Activated naive CD8-positive, alpha-beta T cell treated with anti-CD3 and anti-CD28 coated beads, Interleukin-2, amount 50 U/mL, for 24 hours (primary cell): ENCODE measurements at regions not wholly inside any gene's neighbourhood (a gene's known extent, or its start where the extent isn't known, plus 50 kb on each side); places are given as distances from the start of the nearest gene placed in this dataset.
"Not testable (repeated sequence)": the region's sequence is repeated elsewhere in the genome, so short reads cannot be mapped to it uniquely, and the experiment has no call there.

Experiments
- ATAC-seq: fragments of 150-1000 bp; cut with Tn5 transposase; one replicate; pipeline ENCODE4 v1.10.0; 2021
- DNase-seq: peaks from one replicate; pipeline ENCODE4 v3.0.0; 2021
- H3K27ac Mint-ChIP-seq: one replicate; pipeline ENCODE4 v1.8.0; 2021; ENCODE audit warnings: mild to moderate bottlenecking, mixed read lengths
- H3K27me3 Mint-ChIP-seq: one replicate; pipeline ENCODE4 v1.8.0; 2021; ENCODE audit warnings: mixed read lengths
- H3K36me3 Mint-ChIP-seq: one replicate; pipeline ENCODE4 v1.8.0; 2021; ENCODE audit warnings: low read depth, mixed read lengths
- H3K4me1 Mint-ChIP-seq: one replicate; pipeline ENCODE4 v1.8.0; 2021; ENCODE audit warnings: mixed read lengths
- H3K4me3 Mint-ChIP-seq: one replicate; pipeline ENCODE4 v1.8.0; 2021; ENCODE audit warnings: mild to moderate bottlenecking, moderate library complexity, mixed read lengths
- H3K9me3 Mint-ChIP-seq: one replicate; pipeline ENCODE4 v1.8.0; 2021; ENCODE audit warnings: mixed read lengths

- Mint-ChIP-seq H3K4me3 (no peak overlapping the region), H3K4me1 (no peaks in the 10 kb centered on the region), H3K9me3 (no peaks in the 10 kb centered on the region), H3K36me3 (no peaks in the 10 kb centered on the region), H3K27ac (no peak overlapping the region), H3K27me3 (no peaks in the 10 kb centered on the region)
- ATAC-seq (no peak), DNase-seq (no peak)
Observed at GRCh38 chr10:64745565-64745964, 1224.4 kb downstream of the REEP3 start.

DNA sequence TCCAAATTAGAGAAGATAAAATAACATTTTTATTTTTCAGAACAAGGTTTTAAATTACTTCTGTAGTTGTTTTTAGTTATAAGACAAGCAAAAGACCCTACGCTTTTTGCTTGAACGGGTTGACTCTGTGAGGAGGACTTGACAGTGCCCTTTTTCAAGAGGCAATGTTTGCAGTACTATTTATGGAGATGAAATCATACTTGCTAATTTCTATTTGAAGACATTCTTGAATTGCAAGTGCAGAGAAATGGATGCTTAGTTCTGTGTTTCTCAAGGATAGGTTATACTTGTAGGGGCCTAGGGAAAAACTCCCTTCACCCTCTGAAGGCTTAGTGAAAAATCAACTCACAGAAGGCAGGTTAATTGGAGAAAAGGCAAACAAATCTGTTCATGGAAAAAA lies 1229.5 kb downstream of the REEP3 start:
- Mint-ChIP-seq H3K4me3 (no peak overlapping the region), H3K9me3 (peaks cover 5% of the 10 kb centered on the region), H3K27ac (no peak overlapping the region), H3K36me3 (no peaks in the 10 kb centered on the region), H3K4me1 (no peaks in the 10 kb centered on the region), H3K27me3 (no peaks in the 10 kb centered on the region)
- ATAC-seq (no peak), DNase-seq (no peak)

DNA sequence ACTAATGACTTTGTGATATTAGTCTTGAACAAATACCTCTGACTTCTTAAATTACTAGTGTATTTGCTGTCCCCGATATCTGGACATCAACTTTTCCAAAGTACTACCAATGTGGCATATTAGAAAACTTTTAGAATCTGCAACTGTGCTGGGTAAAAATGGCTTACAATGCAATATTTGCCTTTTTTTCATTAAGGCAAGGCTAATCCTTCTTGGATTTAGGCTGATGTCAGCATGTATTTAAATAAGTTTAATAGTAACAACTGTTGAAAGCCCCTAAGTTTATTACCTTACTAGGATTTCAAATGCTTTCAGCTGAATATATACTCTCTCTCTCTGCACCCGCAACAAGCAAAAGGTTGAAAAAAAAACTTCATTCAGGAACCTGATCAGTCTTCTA lies 1232.3 kb downstream of the REEP3 start:
- DNase-seq (no peak), ATAC-seq (no peak)
- Mint-ChIP-seq H3K27me3 (no peaks in the 10 kb centered on the region), H3K9me3 (peaks cover 5% of the 10 kb centered on the region), H3K4me1 (no peaks in the 10 kb centered on the region), H3K36me3 (no peaks in the 10 kb centered on the region), H3K4me3 (no peak overlapping the region), H3K27ac (no peak overlapping the region)

- Mint-ChIP-seq H3K4me3 (no peak overlapping the region), H3K27ac (no peak overlapping the region)
Observed at GRCh38 chr10:64760371-64760770, 1239.2 kb downstream of the REEP3 start.

GRCh38 chr10:64762861-64763260 lies 1241.7 kb downstream of the REEP3 start:
- no peaks in the 10 kb centered on the region for H3K9me3 Mint-ChIP-seq
- DNase-seq (no peak), ATAC-seq (no peak)
- H3K4me1 Mint-ChIP-seq = no peaks in the 10 kb centered on the region
- H3K27ac Mint-ChIP-seq = no peak overlapping the region
- no peaks in the 10 kb centered on the region for H3K27me3 Mint-ChIP-seq
- H3K36me3 Mint-ChIP-seq = no peaks in the 10 kb centered on the region
- no peak overlapping the region for H3K4me3 Mint-ChIP-seq

More at GRCh38 chr10:64760371-64760770, 1239.2 kb downstream of the REEP3 start:
- no peaks in the 10 kb centered on the region for H3K9me3 Mint-ChIP-seq
- H3K36me3 Mint-ChIP-seq = no peaks in the 10 kb centered on the region
- ATAC-seq (no peak), DNase-seq (no peak)
- H3K4me1 Mint-ChIP-seq = no peaks in the 10 kb centered on the region
- H3K27me3 Mint-ChIP-seq = no peaks in the 10 kb centered on the region

- Mint-ChIP-seq H3K27me3 (no peaks in the 10 kb centered on the region), H3K27ac (no peak overlapping the region), H3K4me3 (no peak overlapping the region), H3K9me3 (no peaks in the 10 kb centered on the region), H3K4me1 (no peaks in the 10 kb centered on the region), H3K36me3 (no peaks in the 10 kb centered on the region)
- no peak for DNase-seq
- no peak for ATAC-seq
Observed at GRCh38 chr10:64765498-64765897, 1244.3 kb downstream of the REEP3 start.

GRCh38 chr10:64771253-64772050 lies 1250.3 kb downstream of the REEP3 start:
- DNase-seq = no peak
- ATAC-seq = no peak
- no peaks in the 10 kb centered on the region for H3K4me1 Mint-ChIP-seq
- peaks cover 19% of the 10 kb centered on the region for H3K9me3 Mint-ChIP-seq
- H3K27ac Mint-ChIP-seq = no peak overlapping the region
- H3K4me3 Mint-ChIP-seq = no peak overlapping the region
- H3K27me3 Mint-ChIP-seq = no peaks in the 10 kb centered on the region
- H3K36me3 Mint-ChIP-seq = no peaks in the 10 kb centered on the region

- Mint-ChIP-seq H3K9me3 (peaks cover 19% of the 10 kb centered on the region), H3K36me3 (no peaks in the 10 kb centered on the region), H3K4me1 (no peaks in the 10 kb centered on the region)
Observed at GRCh38 chr10:64773357-64773756, 1252.2 kb downstream of the REEP3 start.

GRCh38 chr10:64784451-64784850 lies 1263.2 kb downstream of the REEP3 start:
- H3K27ac Mint-ChIP-seq, H3K36me3 Mint-ChIP-seq, DNase-seq, H3K9me3 Mint-ChIP-seq, H3K27me3 Mint-ChIP-seq, H3K4me1 Mint-ChIP-seq, ATAC-seq, H3K4me3 Mint-ChIP-seq: not testable (repeated sequence)

More at GRCh38 chr10:64773357-64773756, 1252.2 kb downstream of the REEP3 start:
- ATAC-seq (no peak), DNase-seq (no peak)
- no peak overlapping the region for H3K27ac Mint-ChIP-seq
- H3K4me3 Mint-ChIP-seq = no peak overlapping the region
- no peaks in the 10 kb centered on the region for H3K27me3 Mint-ChIP-seq

DNA sequence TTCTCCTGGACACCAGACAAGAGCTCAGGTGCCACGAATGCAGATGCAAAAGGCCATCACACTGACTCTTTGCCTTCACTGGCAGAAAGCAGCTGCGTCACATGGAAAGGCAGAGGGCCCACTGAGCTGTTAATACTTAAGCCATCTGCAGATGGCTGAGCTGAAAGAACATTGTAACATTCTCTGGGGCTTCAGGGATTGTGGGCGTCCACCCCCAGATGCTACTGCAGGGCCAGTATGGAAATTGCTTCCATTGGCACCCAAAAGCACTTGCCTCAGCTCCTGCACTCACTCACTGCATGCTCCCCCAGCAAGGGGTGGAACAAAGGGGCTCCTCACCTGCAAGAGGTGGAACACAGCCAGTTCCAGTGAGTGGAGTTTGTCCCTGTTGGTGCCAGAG lies 1264.6 kb downstream of the REEP3 start:
- ATAC-seq = no peak
- Mint-ChIP-seq H3K27ac (no peak overlapping the region), H3K27me3 (no peaks in the 10 kb centered on the region), H3K9me3 (peaks cover 4% of the 10 kb centered on the region), H3K4me1 (no peaks in the 10 kb centered on the region), H3K4me3 (no peak overlapping the region), H3K36me3 (no peaks in the 10 kb centered on the region)
- no peak for DNase-seq

DNA sequence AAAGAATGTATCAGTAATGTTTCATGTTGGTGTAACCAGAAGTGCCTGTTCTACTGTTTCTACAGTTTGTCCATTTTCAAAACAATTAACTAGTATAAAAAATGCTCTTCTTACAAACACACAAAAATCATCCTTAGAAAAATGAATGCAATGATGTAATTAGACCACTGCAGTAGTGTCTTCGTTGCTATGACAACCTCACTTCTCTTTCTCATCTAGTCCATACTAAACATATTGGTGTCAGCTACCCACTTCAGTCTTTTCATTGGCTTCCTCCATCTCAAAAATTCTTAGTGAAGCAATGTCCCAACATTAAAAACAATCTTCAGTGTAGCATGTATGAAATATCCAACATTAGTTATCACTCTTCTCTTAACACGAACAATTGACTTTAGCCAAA lies 1265.8 kb downstream of the REEP3 start:
- H3K36me3 Mint-ChIP-seq = no peaks in the 10 kb centered on the region
- no peaks in the 10 kb centered on the region for H3K27me3 Mint-ChIP-seq
- no peak overlapping the region for H3K4me3 Mint-ChIP-seq
- H3K4me1 Mint-ChIP-seq = no peaks in the 10 kb centered on the region
- H3K9me3 Mint-ChIP-seq = peaks cover 5% of the 10 kb centered on the region
- DNase-seq (no peak), ATAC-seq (no peak)
- no peak overlapping the region for H3K27ac Mint-ChIP-seq

DNA sequence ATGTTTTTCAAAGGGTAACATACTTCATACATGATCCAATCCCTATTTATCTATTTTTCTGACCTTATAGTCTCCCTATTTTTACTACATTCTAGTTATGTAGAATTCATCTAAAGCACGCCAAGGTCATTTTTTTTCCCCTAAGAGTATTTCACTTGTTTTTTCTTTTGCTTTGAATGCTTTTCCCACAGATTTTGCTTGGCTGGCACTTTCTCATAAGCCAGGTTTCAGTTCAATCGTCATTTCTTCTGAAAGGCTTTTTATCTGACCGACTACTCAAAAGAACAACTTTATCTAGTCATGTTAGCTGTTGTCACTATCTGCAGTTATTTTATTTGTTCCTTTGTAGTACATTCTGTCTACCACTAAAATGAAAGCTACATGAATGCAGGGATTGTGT lies 1274.6 kb downstream of the REEP3 start:
- Mint-ChIP-seq H3K4me3 (no peak overlapping the region), H3K4me1 (no peaks in the 10 kb centered on the region), H3K9me3 (peaks cover 5% of the 10 kb centered on the region), H3K27me3 (no peaks in the 10 kb centered on the region), H3K36me3 (no peaks in the 10 kb centered on the region), H3K27ac (no peak overlapping the region)
- no peak for ATAC-seq
- no peak for DNase-seq

GRCh38 chr10:64798297-64798696 lies 1277.1 kb downstream of the REEP3 start:
- H3K27ac Mint-ChIP-seq = no peak overlapping the region
- DNase-seq (no peak), ATAC-seq (no peak)
- no peaks in the 10 kb centered on the region for H3K4me1 Mint-ChIP-seq
- no peaks in the 10 kb centered on the region for H3K27me3 Mint-ChIP-seq
- no peaks in the 10 kb centered on the region for H3K36me3 Mint-ChIP-seq
- H3K4me3 Mint-ChIP-seq = no peak overlapping the region
- H3K9me3 Mint-ChIP-seq = peaks cover 2% of the 10 kb centered on the region

DNA sequence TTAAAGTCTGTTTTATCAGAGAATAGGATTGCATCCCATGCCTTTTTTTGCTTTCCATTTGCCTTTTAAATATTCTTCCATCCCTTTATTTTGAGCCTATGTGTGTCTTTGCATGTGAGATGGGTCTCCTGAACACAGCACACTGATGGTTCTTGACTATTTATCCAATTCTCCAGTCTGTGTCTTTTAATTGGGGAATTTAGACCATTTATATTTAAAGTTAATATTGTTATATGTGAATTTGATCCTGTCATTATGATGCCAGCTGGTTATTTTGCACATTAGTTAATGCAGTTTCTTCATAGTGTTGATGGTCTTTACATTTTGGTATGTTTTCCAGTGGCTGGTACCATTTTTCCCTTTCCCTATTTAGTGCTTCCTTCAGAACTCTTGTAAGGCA lies 1287.0 kb downstream of the REEP3 start:
- H3K36me3 Mint-ChIP-seq, H3K4me1 Mint-ChIP-seq, H3K4me3 Mint-ChIP-seq, DNase-seq, H3K27ac Mint-ChIP-seq, ATAC-seq, H3K27me3 Mint-ChIP-seq: not testable (repeated sequence)
- peaks cover 18% of the 10 kb centered on the region for H3K9me3 Mint-ChIP-seq

- H3K27me3 Mint-ChIP-seq, H3K27ac Mint-ChIP-seq, H3K4me1 Mint-ChIP-seq, ATAC-seq, H3K4me3 Mint-ChIP-seq, H3K36me3 Mint-ChIP-seq, DNase-seq: not testable (repeated sequence)
- peaks cover 10% of the 10 kb centered on the region for H3K9me3 Mint-ChIP-seq
Observed at GRCh38 chr10:64810046-64810445, 1288.8 kb downstream of the REEP3 start.

DNA sequence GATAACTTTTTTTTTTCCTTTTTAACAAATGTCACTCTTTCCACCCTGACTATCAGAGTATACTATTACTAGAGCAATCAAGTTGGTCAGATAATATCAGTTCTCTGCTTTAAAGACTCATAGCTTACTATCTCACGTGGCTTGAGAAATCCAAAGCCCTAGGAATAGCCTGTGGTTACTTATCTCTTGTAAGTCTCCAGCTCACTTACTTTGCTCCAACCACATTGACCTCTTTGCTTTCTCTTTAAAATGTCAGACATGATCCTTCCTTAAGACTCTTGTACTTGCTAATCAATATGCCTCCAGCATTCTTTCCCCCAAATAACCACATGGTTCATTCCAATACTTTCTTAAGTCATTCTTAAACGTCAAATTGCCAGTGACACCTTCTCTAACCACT lies 1292.2 kb downstream of the REEP3 start:
- no peak for ATAC-seq
- Mint-ChIP-seq H3K4me1 (no peaks in the 10 kb centered on the region), H3K36me3 (no peaks in the 10 kb centered on the region), H3K4me3 (no peak overlapping the region), H3K9me3 (peaks cover 10% of the 10 kb centered on the region), H3K27ac (no peak overlapping the region), H3K27me3 (no peaks in the 10 kb centered on the region)
- no peak for DNase-seq
